ENCODE measurements at regions not wholly inside any gene's neighbourhood (a gene's known extent, or its start where the extent isn't known, plus 50 kb on each side); places are given as distances from the start of the nearest gene placed in this dataset.

DNA sequence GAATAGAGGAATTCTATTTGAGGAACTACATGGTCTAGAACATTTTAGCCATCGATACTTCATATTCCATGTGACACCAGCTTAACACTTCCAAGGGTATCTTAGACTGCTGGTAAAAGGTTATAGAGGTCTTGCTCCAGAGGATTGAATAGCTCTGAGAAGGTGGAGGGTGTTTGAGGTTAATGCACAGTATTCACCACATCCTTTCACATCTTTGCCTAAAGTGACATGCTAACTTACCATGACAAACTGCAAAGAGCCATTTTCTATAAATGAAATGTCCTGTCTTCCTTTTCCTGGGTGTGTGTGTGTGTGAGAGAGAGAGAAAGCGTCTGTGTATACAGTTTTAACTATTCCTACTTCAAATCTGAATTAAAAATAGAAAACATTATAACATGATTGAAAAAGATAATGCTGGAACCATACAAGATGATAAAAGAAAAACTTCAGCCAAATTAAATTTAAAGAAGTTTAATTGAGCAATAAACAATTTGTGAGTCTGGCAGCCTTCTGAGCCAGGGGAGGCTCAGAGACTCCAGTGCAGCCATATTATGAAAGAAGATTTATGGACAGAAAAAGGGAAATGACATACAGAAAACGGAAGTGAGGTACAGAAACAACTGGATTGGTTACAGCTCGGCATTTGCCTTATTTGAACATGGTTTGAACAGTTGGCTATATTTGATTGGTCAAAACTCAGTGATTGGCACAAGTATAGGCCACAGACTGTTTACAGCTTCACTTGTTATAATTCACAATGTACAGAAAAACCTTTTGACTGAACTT, 320.9 kb upstream of the CCDC179 start:
- no peak overlapping the region for H3K4me3 ChIP-seq
- no peak overlapping the region for H3K27ac ChIP-seq (ENCODE audit: low read depth in 1 of 2, low read length in 1 of 2)
- H3K9me3 ChIP-seq (ENCODE audit: control insufficient read depth in 4 of 4, insufficient read depth in 3 of 4, low read length in 3 of 4) = no peaks in the 10 kb centered on the region
- H3K36me3 ChIP-seq (ENCODE audit: control insufficient read depth in 4 of 4, insufficient read depth in 4 of 4, low read length in 4 of 4) = no peaks in the 10 kb centered on the region
- no peak overlapping the region for H3K9ac ChIP-seq (ENCODE audit: insufficient read depth in 1 of 2, low read length in 2 of 2)
- no peaks in the 10 kb centered on the region for H3K27me3 ChIP-seq (ENCODE audit: control insufficient read depth in 3 of 3, insufficient read depth in 3 of 3, low read length in 2 of 3)
- H3K4me1 ChIP-seq (ENCODE audit: control insufficient read depth in 5 of 5, insufficient read depth in 5 of 5, low read length in 5 of 5) = peaks cover 0 to 4% (median 0%) of the 10 kb centered on the region in 5 donors
- no peak for DNase-seq
- no peak for ATAC-seq (ENCODE audit: insufficient read depth, low FRiP score)
- TF ChIP-seq, protein P1, sequence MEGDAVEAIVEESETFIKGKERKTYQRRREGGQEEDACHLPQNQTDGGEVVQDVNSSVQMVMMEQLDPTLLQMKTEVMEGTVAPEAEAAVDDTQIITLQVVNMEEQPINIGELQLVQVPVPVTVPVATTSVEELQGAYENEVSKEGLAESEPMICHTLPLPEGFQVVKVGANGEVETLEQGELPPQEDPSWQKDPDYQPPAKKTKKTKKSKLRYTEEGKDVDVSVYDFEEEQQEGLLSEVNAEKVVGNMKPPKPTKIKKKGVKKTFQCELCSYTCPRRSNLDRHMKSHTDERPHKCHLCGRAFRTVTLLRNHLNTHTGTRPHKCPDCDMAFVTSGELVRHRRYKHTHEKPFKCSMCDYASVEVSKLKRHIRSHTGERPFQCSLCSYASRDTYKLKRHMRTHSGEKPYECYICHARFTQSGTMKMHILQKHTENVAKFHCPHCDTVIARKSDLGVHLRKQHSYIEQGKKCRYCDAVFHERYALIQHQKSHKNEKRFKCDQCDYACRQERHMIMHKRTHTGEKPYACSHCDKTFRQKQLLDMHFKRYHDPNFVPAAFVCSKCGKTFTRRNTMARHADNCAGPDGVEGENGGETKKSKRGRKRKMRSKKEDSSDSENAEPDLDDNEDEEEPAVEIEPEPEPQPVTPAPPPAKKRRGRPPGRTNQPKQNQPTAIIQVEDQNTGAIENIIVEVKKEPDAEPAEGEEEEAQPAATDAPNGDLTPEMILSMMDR (IDR thresholded peaks at IDR 0.05; ENCODE audit: control extremely low read depth, extremely low read depth) = no peak
- 78 to 83% methylated on average over 4 of the region's 4 CpGs for WGBS, 2 donors

DNA sequence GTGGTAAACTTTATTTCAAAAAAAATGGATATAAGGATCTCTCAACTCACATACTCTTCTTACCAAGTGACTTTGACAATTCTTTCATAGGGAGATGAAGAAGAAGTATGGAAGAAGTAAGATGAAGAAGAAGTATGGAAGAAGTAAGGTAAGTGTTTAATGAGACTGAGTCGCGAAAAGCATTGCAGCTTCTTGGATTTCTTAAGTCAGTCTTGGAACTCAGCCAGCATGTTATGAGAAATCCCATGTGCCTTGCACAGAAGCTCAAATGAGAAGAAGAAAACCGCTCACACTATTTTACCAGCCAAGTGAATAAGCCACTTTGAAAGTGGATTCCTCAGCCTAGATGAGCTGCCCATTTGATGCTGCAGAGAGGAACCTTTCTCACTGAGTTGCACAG, 332.0 kb upstream of the CCDC179 start:
- Histone ChIP-seq H3K4me1 (ENCODE audit: control insufficient read depth in 5 of 5, insufficient read depth in 5 of 5, low read length in 5 of 5) (no peaks in the 10 kb centered on the region), H3K4me3 (no peak overlapping the region), H3K9me3 (ENCODE audit: control insufficient read depth in 4 of 4, insufficient read depth in 3 of 4, low read length in 3 of 4) (no peaks in the 10 kb centered on the region), H3K27ac (ENCODE audit: low read depth in 1 of 2, low read length in 1 of 2) (no peak overlapping the region), H3K36me3 (ENCODE audit: control insufficient read depth in 4 of 4, insufficient read depth in 4 of 4, low read length in 4 of 4) (no peaks in the 10 kb centered on the region), H3K27me3 (ENCODE audit: control insufficient read depth in 3 of 3, insufficient read depth in 3 of 3, low read length in 2 of 3) (no peaks in the 10 kb centered on the region), H3K9ac (ENCODE audit: insufficient read depth in 1 of 2, low read length in 2 of 2) (no peak overlapping the region)
- 81 to 88% methylated on average over 3 of the region's 3 CpGs for WGBS, 2 donors
- no peak for ATAC-seq (ENCODE audit: insufficient read depth, low FRiP score)
- DNase-seq = peak in 2 of 3 donors; percentile 43 to 77
- TF ChIP-seq, protein P1 (IDR thresholded peaks at IDR 0.05; ENCODE audit: control extremely low read depth, extremely low read depth) = no peak

- H3K4me1 ChIP-seq (ENCODE audit: control insufficient read depth in 5 of 5, insufficient read depth in 5 of 5, low read length in 5 of 5) = no peaks in the 10 kb centered on the region
- H3K9me3 ChIP-seq (ENCODE audit: control insufficient read depth in 4 of 4, insufficient read depth in 3 of 4, low read length in 3 of 4) = peaks cover 0 to 18% (median 3%) of the 10 kb centered on the region in 4 donors
- H3K9ac ChIP-seq (ENCODE audit: insufficient read depth in 1 of 2, low read length in 2 of 2) = no peak overlapping the region
- H3K4me3 ChIP-seq = no peak overlapping the region
- H3K27ac ChIP-seq (ENCODE audit: low read depth in 1 of 2, low read length in 1 of 2) = no peak overlapping the region
- WGBS, 2 donors = 69 to 81% methylated on average over 3 of the region's 3 CpGs
- ATAC-seq (ENCODE audit: insufficient read depth, low FRiP score) = no peak
- no peaks in the 10 kb centered on the region for H3K27me3 ChIP-seq (ENCODE audit: control insufficient read depth in 3 of 3, insufficient read depth in 3 of 3, low read length in 2 of 3)
- TF ChIP-seq, protein P1 (IDR thresholded peaks at IDR 0.05; ENCODE audit: control extremely low read depth, extremely low read depth) = no peak
- H3K36me3 ChIP-seq (ENCODE audit: control insufficient read depth in 4 of 4, insufficient read depth in 4 of 4, low read length in 4 of 4) = no peaks in the 10 kb centered on the region
- DNase-seq = no peak
These were observed 341.8 kb upstream of the CCDC179 start for GRCh38 chr11:23201936-23202522.

All from lung (tissue), 11 donors.